HG03039 (cell line): ENCODE measurements at regions not wholly inside any gene's neighbourhood (a gene's known extent, or its start where the extent isn't known, plus 50 kb on each side); places are given as distances from the start of the nearest gene placed in this dataset.

ENCODE experiments used
- ATAC-seq: cut with Tn5 transposase; IDR thresholded peaks from one replicate; pipeline ENCODE4 v1.9.1; 2021; ENCODE audit warnings: mild to moderate bottlenecking, moderate library complexity; ENCODE audit not compliant: unreplicated experiment

DNA sequence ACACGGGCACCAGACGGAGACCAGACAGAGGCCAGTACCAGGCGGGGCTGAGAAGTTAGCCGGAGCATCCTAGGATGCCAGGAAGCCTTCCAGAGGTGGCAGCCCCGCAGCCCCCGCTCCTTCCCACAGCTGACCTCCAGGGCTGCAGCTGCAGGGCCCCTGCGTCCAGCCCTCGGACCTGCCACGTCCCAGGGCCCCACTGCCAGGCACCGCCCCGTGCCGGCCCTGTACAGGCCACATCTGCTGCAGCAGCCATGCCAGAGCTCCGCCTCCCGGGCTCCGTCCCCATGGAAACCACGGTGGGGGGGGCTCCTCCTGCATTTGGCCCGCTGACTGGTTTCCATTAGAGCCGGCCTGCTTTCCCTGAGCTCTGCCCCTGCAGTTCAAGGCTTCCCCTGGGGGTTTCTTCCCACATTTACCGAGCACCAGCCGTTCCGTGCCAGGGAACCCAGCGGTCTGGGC lies 62.5 kb upstream of the PPARA start:
- no peak for ATAC-seq

GRCh38 chr22:46088541-46089311 lies 61.6 kb upstream of the PPARA start:
- ATAC-seq, result no peak

- no peak for ATAC-seq
Measured at GRCh38 chr22:46089426-46090035, 60.8 kb upstream of the PPARA start.

DNA sequence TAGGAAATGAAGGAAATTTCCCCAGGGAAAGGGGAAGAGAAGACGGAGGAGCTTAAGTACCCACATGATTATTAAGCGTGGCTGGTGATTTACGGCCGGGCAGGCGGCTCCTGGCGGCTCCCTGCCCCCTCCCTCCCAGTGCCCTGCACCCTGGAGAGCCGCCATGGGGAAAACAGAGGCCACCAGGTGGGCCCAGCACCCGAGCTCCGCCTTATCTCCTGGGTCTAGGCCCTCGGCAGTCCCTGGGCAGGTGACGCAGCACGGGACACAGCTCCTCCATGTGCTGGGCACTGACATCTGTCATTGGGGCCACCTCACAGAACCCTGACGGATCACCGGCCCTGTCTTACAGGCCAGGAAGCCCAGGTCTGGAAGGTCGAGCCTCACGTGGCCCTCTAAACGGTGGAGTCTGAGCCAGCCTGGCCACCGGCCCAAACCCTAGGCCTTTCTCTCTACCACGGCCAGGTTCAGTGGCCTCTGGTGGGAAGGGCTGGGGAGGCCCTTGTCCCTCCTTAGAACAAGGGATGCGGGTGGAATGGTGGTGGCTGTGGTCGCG lies 60.2 kb upstream of the PPARA start:
- no peak for ATAC-seq

GRCh38 chr22:46090631-46091201 lies 59.6 kb upstream of the PPARA start:
- no peak for ATAC-seq

- no peak for ATAC-seq
Measured at GRCh38 chr22:46091277-46091977, 58.9 kb upstream of the PPARA start.

DNA sequence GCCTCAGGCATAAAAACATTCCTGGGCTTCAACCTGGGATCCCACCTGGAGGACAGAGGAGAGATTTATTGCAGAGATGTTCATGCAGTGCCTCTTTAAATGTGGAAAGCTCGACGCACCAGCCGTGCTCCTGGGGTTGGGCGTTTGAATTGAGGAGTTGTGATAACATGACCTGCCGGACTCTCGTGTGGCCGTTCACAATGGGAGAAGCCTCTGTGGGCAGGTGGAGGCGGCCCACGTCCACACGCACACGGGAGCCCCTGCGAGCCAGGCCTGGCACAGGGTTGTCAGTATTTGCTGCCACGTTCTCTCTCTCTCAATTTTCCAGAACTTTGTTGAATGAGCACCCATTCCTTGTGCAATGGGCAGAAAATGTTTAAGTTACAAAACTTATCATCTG lies 58.3 kb upstream of the PPARA start:
- ATAC-seq, result no peak

DNA sequence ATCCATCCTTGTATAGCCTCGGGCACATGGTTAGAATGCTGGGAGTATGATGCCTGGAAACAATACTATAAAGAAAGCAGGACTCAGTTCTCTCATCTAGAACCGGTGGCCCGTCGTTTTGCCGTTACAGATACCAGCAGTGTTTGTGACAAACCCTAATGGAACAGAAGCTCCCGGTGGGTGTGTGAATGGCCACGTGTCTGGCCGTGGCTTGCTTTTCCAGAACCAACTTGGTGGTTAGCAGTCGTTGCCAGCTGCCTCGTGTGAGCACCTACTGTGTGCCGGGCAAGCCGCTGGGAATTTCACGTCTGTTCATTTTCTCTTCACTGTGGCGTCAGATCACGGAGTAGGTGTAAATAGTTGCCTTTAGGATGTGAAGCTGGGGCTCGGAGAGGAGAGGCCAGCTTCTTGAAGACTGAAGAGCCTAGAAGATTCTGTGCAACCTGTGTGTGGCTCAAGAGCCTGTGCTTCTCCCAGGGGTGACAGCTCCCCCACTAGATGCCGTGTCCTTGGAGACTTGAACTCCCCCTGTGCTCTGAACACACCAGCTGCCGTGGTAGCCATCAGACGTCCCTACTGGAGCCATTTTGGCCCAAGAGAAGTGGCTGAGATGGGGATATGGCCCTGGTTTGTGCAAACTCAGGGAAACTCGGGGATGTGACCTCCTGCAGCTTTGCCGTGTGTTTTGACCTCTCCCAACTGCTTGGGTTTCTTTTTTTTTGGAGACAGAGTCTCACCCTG lies 57.5 kb upstream of the PPARA start:
- no peak for ATAC-seq

DNA sequence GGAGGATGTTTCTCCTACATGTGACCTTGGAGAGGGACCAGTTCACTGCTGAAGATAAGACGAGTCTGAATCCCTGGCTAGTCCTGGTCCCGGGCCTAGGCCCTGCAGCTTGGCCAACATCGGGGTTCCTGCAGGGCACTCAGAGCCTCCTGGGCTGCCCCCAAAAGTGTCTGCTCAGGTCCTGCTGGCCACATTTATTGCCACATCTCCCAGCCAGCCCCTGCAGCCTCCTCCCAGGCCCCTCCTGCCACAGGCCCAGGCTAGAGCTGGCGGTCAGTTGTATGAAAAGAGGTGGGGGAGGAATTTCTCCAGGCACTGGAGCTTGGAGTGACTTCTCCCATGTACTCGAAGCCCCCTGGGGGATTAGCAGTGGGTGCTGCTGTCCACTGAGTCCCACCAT lies 56.5 kb upstream of the PPARA start:
- no peak for ATAC-seq

DNA sequence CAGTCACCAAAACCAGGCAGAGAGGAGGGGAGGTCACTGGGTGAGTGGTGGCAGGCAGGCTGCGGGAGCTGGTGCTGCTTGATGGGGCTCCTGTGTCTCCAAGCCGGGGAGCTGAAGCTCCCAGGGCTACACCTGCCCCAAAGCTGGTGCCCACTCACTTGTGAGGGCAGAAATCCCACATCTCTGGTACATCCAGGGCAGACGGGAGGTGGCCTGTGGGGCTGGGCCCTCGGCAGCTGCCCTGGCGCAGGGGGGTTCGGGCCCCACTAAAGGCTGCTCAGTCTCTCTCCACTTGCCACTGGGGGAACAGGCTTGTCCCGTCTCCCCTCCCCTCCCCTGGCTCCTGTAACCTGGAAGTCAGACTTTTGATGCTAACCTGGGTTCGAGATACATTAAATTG lies 55.6 kb upstream of the PPARA start:
- ATAC-seq, result no peak

- no peak for ATAC-seq
Measured at GRCh38 chr22:46096051-46096450, 54.3 kb upstream of the PPARA start.

GRCh38 chr22:46096706-46097230 lies 53.6 kb upstream of the PPARA start:
- ATAC-seq, result no peak

DNA sequence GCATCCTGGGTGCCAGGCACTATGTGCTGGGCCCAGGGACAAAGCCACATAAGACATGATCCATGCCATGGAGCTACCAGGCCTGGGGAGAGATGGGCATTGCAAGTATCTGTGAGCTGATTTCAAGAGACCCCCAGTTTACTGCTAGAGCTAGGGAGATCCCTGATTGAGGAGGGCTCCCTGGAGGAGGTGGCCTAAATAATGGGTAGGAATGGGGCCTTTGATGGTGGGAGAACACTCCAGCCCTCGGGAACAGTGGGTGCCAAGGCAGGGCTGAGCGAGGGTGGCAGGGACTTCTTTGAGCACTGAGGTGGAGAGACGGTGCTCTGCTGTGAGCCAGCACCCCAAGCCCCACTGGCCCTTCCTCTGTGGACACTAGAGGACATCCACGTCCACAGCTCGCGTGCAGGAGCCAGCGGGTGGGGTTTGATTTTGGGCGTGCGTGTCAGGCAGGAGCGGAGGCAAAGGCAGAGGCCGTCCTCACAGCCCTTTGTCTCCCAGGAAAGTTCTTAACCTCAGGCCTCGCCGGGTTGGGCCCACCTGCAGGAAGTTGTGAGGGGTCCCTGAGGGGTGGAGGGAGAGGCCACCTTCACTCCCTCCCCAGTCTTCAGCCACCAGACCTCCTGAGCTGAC lies 52.9 kb upstream of the PPARA start:
- no peak for ATAC-seq

DNA sequence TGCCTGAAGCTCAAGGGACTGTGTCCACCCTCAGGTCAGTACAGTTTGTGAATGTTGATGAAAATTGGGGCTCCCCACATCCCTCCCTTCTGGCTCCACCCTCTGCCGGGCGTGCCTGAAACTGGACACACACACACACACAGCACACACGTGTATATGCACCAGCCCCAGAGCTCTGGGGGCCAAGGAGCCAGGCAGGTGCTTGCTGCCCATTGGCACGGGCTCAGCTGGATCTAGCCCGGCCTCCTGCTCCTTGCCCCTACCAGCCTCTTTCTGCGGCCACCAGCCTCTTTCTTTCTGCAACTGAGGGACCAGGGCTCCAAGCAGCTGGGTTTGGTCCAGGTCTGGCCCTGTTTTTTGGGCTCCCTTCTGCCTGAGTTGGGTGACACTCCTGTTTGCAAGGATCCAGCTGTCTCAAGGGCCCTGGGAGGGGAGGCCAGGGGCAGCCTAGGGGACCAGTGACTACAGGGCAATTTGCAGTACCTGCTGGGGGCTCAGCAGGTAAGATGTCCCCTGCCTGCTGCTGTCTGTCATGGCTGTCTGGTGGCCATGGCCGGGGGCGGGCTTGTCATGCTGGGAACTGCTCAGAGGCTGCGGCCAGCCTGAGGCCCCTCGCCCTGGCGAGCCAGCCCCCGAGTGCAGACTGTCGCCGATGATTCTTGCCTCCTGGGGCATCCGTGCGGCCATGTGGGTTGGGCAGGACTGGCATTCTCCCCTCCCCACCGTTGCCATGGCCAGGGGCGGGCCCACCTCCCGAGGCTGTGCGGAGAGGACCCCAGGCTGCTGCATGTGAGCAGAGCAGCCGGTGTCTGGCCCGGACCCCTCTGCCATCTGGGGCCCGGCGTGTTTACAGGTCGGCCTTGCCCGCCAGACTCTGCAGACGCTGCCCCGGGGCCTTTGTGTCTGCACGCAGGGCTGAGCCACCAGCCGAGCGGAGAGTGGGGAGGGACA lies 51.5 kb upstream of the PPARA start:
- no peak for ATAC-seq

- no peak for ATAC-seq
Measured at GRCh38 chr22:46099740-46100139, 50.6 kb upstream of the PPARA start.

- no peak for ATAC-seq
Measured at GRCh38 chr22:46100401-46101105, 49.8 kb upstream of the PPARA start.
